ENCODE measurements at regions not wholly inside any gene's neighbourhood (a gene's known extent, or its start where the extent isn't known, plus 50 kb on each side); places are given as distances from the start of the nearest gene placed in this dataset.

- CTCF ChIA-PET (ENCODE audit: low intra/inter-chr PET ratio, low total read pairs) = no interaction called here
- no peak for ATAC-seq
- in situ Hi-C loops (cut with HindIII; ENCODE audit: extremely low pct_ligation_motif_present, low pct_unique_long_range_greater_than_20kb) (no loop called here), intact Hi-C loops (cut with micrococcal nuclease; ENCODE audit: unreplicated experiment) (no loop called here)
- POLR2A ChIA-PET = no interaction called here
- Histone ChIP-seq H3K4me1 (ENCODE audit: insufficient read depth, low read length) (no peaks in the 10 kb centered on the region), H2AFZ (ENCODE audit: low read length) (no peak overlapping the region), H3K36me3 (replicated peaks in 1 of 2; ENCODE audit: control insufficient read depth in 1 of 2, insufficient read depth in 2 of 2, low read length in 2 of 2) (no peaks in the 10 kb centered on the region), H3K27me3 (ENCODE audit: control insufficient read depth in 1 of 2, insufficient read depth in 2 of 2, low read length in 2 of 2) (no peaks in the 10 kb centered on the region), H3K27ac (ENCODE audit: extremely low read length, insufficient read depth, low read length) (no peak overlapping the region), H3K9me3 (ENCODE audit: low read length) (no peaks in the 10 kb centered on the region), H4K20me1 (ENCODE audit: insufficient read depth, low read length) (no peaks in the 10 kb centered on the region), H3K4me3 (replicated peaks in 1 of 3; ENCODE audit: insufficient read depth in 1 of 3, low read depth in 2 of 3, low read length in 3 of 3) (no peak overlapping the region), H3K79me2 (ENCODE audit: insufficient read depth, low read length) (no peaks in the 10 kb centered on the region), H3K9ac (ENCODE audit: insufficient read depth, low read depth, low read length) (no peak overlapping the region), H3K4me2 (ENCODE audit: low read depth, low read length) (no peak overlapping the region)
- TF ChIP-seq ZBTB14 (CRISPR knock-in tag; IDR thresholded peaks at IDR 0.05) (no peak), CBX2 (IDR thresholded peaks at IDR 0.05; ENCODE audit: low read depth, low read length) (no peak), CBX2 (CRISPR knock-in tag; IDR thresholded peaks at IDR 0.05; ENCODE audit: low read depth) (no peak), ZNF451 (CRISPR knock-in tag; IDR thresholded peaks at IDR 0.05) (no peak), ZNF790 (CRISPR knock-in tag; IDR thresholded peaks at IDR 0.05; ENCODE audit: borderline replicate concordance) (no peak), ZSCAN12 (CRISPR knock-in tag; IDR thresholded peaks at IDR 0.05) (no peak), ZSCAN22 (CRISPR knock-in tag; IDR thresholded peaks at IDR 0.05) (no peak)
- FAIRE-seq = no peak
- no peak for DNase-seq (ENCODE audit: low spot score)
- no CpG with 5 or more reads among the region's 2 CpGs for WGBS (ENCODE audit: low lambda C conversion rate)
- BruUV-seq (replicated peaks) = no TSS peak
Observed at GRCh38 chr5:60014331-60014730, 120.8 kb upstream of the PDE4D start.

- no peak overlapping the region for H3K9ac ChIP-seq (ENCODE audit: insufficient read depth, low read depth, low read length)
- BruUV-seq (replicated peaks) = no TSS peak
- H3K27me3 ChIP-seq (ENCODE audit: control insufficient read depth in 1 of 2, insufficient read depth in 2 of 2, low read length in 2 of 2) = no peaks in the 10 kb centered on the region
- no peak for FAIRE-seq
- no peaks in the 10 kb centered on the region for H3K4me1 ChIP-seq (ENCODE audit: insufficient read depth, low read length)
- H3K4me3 ChIP-seq (replicated peaks in 1 of 3; ENCODE audit: insufficient read depth in 1 of 3, low read depth in 2 of 3, low read length in 3 of 3) = no peak overlapping the region
- H3K4me2 ChIP-seq (ENCODE audit: low read depth, low read length) = no peak overlapping the region
- no peaks in the 10 kb centered on the region for H3K79me2 ChIP-seq (ENCODE audit: insufficient read depth, low read length)
- no peak for ATAC-seq
- ChIA-PET CTCF (ENCODE audit: low intra/inter-chr PET ratio, low total read pairs) (no interaction called here), POLR2A (no interaction called here)
- no peak overlapping the region for H2AFZ ChIP-seq (ENCODE audit: low read length)
- no peak for DNase-seq (ENCODE audit: low spot score)
- no peak overlapping the region for H3K27ac ChIP-seq (ENCODE audit: extremely low read length, insufficient read depth, low read length)
- H3K36me3 ChIP-seq (replicated peaks in 1 of 2; ENCODE audit: control insufficient read depth in 1 of 2, insufficient read depth in 2 of 2, low read length in 2 of 2) = no peaks in the 10 kb centered on the region
- H3K9me3 ChIP-seq (ENCODE audit: low read length) = no peaks in the 10 kb centered on the region
- intact Hi-C loops (cut with micrococcal nuclease; ENCODE audit: unreplicated experiment) (no loop called here), in situ Hi-C loops (cut with HindIII; ENCODE audit: extremely low pct_ligation_motif_present, low pct_unique_long_range_greater_than_20kb) (no loop called here)
- H4K20me1 ChIP-seq (ENCODE audit: insufficient read depth, low read length) = no peaks in the 10 kb centered on the region
- TF ChIP-seq DNMT3B (CRISPR knock-in tag; conservative IDR thresholded peaks at IDR 0.05) (no peak), STAT5B (CRISPR knock-in tag; IDR thresholded peaks at IDR 0.05) (no peak), SOX13 (IDR thresholded peaks at IDR 0.05) (no peak), SOX13 (CRISPR knock-in tag; conservative IDR thresholded peaks at IDR 0.05 in 1 of 2, IDR thresholded peaks at IDR 0.05 in 1 of 2) (no peak), PCBP1 (IDR thresholded peaks at IDR 0.05; ENCODE audit: borderline replicate concordance, low read depth, low read length) (no peak), HNRNPK (IDR thresholded peaks at IDR 0.05; ENCODE audit: low read depth, low read length, poor library complexity, severe bottlenecking) (no peak), EED (CRISPR knock-in tag; IDR thresholded peaks at IDR 0.05) (no peak), SKI (IDR thresholded peaks at IDR 0.05; ENCODE audit: partially characterized antibody) (no peak), TCF12 (IDR thresholded peaks at IDR 0.05) (no peak), TCF12 (CRISPR knock-in tag; IDR thresholded peaks at IDR 0.05) (no peak), ZBTB7B (CRISPR knock-in tag; IDR thresholded peaks at IDR 0.05) (no peak), GABPB1 (CRISPR knock-in tag; IDR thresholded peaks at IDR 0.05) (no peak), ZMAT3 (CRISPR knock-in tag; conservative IDR thresholded peaks at IDR 0.05) (no peak), CEBPB (IDR thresholded peaks at IDR 0.05; ENCODE audit: borderline replicate concordance, low read depth, low read length) (no peak), MXD1 (CRISPR knock-in tag; IDR thresholded peaks at IDR 0.05) (no peak), MTA3 (CRISPR knock-in tag; IDR thresholded peaks at IDR 0.05) (no peak)
Observed at GRCh38 chr5:60010853-60011252, 117.3 kb upstream of the PDE4D start.
